ENCODE measurements at regions not wholly inside any gene's neighbourhood (a gene's known extent, or its start where the extent isn't known, plus 50 kb on each side); places are given as distances from the start of the nearest gene placed in this dataset.

DNA sequence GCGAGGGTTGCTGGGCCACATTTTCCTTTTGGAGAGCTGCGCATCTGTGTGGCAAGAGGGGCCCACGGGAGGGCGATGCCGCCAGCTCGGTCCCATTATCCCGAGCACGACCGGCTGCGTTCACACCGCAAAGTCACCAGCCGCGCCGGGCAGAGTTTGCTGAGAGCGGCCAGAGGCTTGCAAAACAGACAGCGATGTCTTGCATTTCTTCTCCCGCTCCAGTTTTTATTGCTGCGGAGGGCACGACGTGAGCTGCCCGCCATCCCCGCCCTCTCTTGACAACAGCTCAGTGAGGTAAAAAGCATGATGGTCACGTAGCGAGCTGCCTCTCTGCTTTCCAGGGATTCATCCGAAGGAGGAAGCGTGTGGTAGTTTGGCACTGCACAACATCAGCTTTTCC lies 102.1 kb upstream of the TENM3 start:
- H3K79me2 ChIP-seq (ENCODE audit: low read length) = no peaks in the 10 kb centered on the region
- no peaks in the 10 kb centered on the region for H3K27me3 ChIP-seq (ENCODE audit: low read length)
- H2AFZ ChIP-seq (ENCODE audit: low read length) = no peak overlapping the region
- no peak overlapping the region for H3K4me2 ChIP-seq (ENCODE audit: low read depth, low read length, poor library complexity, severe bottlenecking)
- H4K20me1 ChIP-seq (ENCODE audit: insufficient read depth, low read depth, low read length) = no peaks in the 10 kb centered on the region
- H3K9ac ChIP-seq (ENCODE audit: low read length) = no peak overlapping the region
- no peaks in the 10 kb centered on the region for H3K36me3 ChIP-seq (ENCODE audit: insufficient read depth, low read length)
- no peaks in the 10 kb centered on the region for H3K9me3 ChIP-seq (ENCODE audit: low read length)
- H3K4me1 ChIP-seq (ENCODE audit: low read length) = no peaks in the 10 kb centered on the region
- no peak overlapping the region for H3K27ac ChIP-seq (ENCODE audit: low read length)
- H3K9me2 ChIP-seq (replicated peaks; ENCODE audit: insufficient read depth, low read length) = no peaks in the 10 kb centered on the region
- DNase-seq = no peak
- H3K4me3 ChIP-seq (ENCODE audit: low read length) = no peak overlapping the region

DNA sequence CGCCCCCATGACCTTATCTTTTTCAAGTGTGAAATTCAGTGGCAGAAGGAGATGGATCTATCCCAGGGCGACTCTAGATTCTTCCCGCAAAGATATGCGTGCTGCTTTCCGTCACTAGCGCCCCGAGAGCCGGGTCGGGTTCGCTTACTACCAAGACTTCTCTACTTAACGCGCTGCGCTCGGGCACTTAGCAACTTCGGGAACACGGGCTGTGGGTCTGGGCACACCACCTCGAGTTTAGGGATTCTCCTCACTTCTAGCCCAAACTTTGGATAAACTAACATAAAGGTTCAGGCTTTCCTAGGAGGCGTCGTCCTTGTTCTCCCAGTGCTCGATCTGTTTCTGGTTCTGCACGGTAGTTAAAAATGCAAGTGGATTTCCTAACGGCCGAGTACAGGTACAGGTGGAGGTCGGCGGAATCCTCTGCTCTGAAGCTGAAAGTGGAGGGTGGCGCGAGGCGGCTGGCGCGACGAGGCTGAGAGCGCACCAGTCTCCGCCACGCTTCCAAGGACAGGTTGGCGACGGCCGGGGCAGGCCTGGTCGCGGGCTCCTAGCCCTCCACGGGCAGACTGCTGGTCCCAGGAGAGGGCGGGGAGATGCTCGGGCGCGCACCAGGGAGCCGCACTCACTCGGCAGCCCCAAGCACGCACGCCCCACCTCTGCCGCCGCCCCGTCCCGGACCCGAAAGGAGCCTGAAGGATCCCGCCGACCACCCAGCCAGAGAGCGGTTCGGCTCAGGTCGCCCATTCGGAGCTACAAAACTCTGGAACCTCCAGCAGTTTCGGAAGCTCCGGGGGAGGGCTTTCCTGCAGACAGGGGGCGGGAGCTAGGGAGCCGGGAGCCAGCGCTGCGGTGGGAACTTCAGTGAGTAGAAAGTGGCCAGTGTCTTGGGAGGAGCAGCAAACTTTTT lies 100.8 kb upstream of the TENM3 start:
- Histone ChIP-seq H3K27me3 (ENCODE audit: low read length) (no peaks in the 10 kb centered on the region), H3K4me1 (ENCODE audit: low read length) (no peaks in the 10 kb centered on the region), H4K20me1 (ENCODE audit: insufficient read depth, low read depth, low read length) (no peaks in the 10 kb centered on the region), H3K27ac (ENCODE audit: low read length) (no peak overlapping the region), H3K9ac (ENCODE audit: low read length) (no peak overlapping the region), H3K9me2 (replicated peaks; ENCODE audit: insufficient read depth, low read length) (no peaks in the 10 kb centered on the region), H3K4me3 (ENCODE audit: low read length) (no peak overlapping the region), H3K4me2 (ENCODE audit: low read depth, low read length, poor library complexity, severe bottlenecking) (no peak overlapping the region), H2AFZ (ENCODE audit: low read length) (no peak overlapping the region), H3K79me2 (ENCODE audit: low read length) (no peaks in the 10 kb centered on the region), H3K9me3 (ENCODE audit: low read length) (no peaks in the 10 kb centered on the region), H3K36me3 (ENCODE audit: insufficient read depth, low read length) (no peaks in the 10 kb centered on the region)
- DNase-seq = no peak

DNA sequence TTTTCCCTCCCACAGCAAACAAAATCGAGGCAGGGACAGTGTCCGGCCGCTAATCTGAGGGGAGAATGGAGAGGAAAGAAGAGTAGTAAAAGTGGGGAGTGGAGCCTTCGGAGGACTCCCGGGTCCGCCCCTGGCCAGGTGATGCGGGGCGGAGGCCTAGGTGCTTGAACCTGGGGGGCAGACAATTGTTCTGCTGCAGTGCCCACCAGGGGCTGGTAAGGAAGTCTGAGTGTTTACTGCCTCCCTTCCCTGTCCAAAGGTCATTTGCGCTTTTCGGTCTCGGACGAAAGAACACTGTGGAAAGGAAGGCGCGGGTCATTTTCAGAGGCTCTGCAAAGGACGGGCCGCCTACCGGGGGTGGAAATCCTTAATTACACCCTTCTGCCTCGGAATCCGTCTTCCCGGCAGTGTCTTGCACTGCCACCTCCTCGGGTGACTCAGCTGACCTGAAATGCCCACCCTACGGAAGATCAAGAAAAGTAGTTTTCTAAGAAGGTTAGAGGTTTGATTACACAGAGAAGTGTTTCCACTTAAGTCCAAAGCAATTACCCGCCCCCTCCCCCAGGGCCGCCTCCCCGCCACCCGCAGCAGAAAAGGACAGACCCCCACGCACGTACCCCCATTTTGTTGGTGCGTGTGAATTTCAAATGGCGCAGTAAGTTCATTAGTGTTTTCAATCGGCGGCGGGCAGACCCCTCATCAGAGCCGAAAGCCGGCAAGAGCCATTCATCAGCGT lies 99.9 kb upstream of the TENM3 start:
- Histone ChIP-seq H3K4me2 (ENCODE audit: low read depth, low read length, poor library complexity, severe bottlenecking) (no peak overlapping the region), H3K4me1 (ENCODE audit: low read length) (no peaks in the 10 kb centered on the region), H4K20me1 (ENCODE audit: insufficient read depth, low read depth, low read length) (no peaks in the 10 kb centered on the region), H3K9me2 (replicated peaks; ENCODE audit: insufficient read depth, low read length) (no peaks in the 10 kb centered on the region), H3K36me3 (ENCODE audit: insufficient read depth, low read length) (no peaks in the 10 kb centered on the region), H3K9me3 (ENCODE audit: low read length) (no peaks in the 10 kb centered on the region), H3K27ac (ENCODE audit: low read length) (no peak overlapping the region), H3K9ac (ENCODE audit: low read length) (no peak overlapping the region), H2AFZ (ENCODE audit: low read length) (no peak overlapping the region), H3K4me3 (ENCODE audit: low read length) (no peak overlapping the region), H3K79me2 (ENCODE audit: low read length) (no peaks in the 10 kb centered on the region), H3K27me3 (ENCODE audit: low read length) (no peaks in the 10 kb centered on the region)
- DNase-seq = no peak

DNA sequence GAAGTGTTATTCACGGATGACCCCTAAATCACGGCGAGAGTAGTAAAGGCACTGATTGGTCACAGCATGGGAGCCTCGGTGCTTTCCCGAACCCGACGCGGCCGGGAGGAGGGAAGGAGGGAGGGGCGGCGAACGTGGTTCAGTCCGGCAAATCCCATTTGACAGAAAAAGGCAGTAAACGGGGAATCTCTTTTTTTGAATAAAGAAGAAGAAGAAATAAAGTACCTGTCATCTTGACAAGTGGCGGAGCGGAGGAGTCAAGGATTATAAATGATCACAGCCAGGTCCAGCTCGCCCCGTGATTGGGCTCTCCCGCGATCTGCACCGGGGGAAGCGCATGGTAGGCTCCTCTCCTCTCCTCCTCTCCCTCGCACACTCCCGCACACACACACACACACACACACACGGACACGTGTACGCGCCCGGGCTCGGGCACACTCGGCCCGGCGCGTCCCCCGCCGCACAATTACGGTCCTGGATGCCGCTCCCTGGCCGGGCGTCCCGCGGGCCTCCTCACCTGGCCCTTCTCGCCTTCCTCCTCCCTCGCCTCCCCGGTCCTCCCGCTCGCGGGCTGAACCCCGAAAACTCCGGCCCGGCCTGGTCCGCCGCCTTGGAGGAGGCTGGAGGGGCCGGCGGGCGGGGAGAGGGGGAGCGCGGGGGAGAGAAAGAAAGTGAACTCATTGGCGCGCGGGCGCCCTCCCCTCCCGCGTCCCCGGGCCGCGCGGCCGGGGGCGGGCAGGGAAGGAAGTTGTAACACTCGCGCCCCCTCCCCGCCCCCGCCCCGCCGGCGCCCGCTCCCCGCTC lies 99.2 kb upstream of the TENM3 start:
- H3K36me3 ChIP-seq (ENCODE audit: insufficient read depth, low read length) = no peaks in the 10 kb centered on the region
- H3K9me3 ChIP-seq (ENCODE audit: low read length) = no peaks in the 10 kb centered on the region
- no peaks in the 10 kb centered on the region for H3K79me2 ChIP-seq (ENCODE audit: low read length)
- H3K4me2 ChIP-seq (ENCODE audit: low read depth, low read length, poor library complexity, severe bottlenecking) = no peak overlapping the region
- H2AFZ ChIP-seq (ENCODE audit: low read length) = no peak overlapping the region
- H3K9ac ChIP-seq (ENCODE audit: low read length) = no peak overlapping the region
- DNase-seq = no peak
- H3K9me2 ChIP-seq (replicated peaks; ENCODE audit: insufficient read depth, low read length) = no peaks in the 10 kb centered on the region
- no peaks in the 10 kb centered on the region for H4K20me1 ChIP-seq (ENCODE audit: insufficient read depth, low read depth, low read length)
- no peaks in the 10 kb centered on the region for H3K4me1 ChIP-seq (ENCODE audit: low read length)
- no peak overlapping the region for H3K4me3 ChIP-seq (ENCODE audit: low read length)
- H3K27me3 ChIP-seq (ENCODE audit: low read length) = no peaks in the 10 kb centered on the region
- no peak overlapping the region for H3K27ac ChIP-seq (ENCODE audit: low read length)

DNA sequence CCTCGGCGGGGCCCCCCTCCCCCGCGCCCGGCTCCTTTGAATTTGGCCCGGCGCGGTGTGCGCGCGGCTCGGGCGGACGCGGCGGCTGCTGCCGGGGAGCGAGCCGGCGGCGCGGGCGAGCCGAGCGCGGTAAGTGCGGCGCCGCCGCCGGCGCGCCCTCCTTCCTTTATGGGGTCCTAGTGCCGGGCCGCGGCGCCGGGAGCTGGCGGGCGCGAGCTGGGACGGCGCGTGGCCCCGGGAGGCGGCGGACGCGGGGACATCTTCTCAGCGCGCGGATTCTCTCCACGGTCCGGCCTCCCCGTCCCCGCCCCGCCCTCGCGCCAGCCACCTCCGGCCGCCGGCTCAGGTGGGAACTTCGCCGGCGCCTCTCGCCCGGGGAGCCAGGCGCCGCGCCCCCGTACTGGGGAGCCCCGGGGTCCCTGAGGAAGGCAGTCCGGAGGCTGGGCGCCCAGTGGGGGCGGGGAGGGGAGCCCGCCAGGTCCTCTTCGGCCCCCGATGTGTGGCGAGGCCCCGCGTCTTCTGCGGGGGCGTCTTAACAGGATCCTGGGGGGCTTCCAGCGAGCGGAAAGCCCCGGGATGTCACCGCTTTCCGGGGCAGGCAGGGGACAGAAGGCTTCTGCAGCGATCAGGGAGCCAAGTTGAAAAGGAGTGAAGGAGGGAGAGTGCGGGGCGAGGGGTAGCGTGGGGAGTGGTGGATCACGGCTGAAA lies 98.4 kb upstream of the TENM3 start:
- Histone ChIP-seq H2AFZ (ENCODE audit: low read length) (no peak overlapping the region), H3K27me3 (ENCODE audit: low read length) (no peaks in the 10 kb centered on the region)

DNA sequence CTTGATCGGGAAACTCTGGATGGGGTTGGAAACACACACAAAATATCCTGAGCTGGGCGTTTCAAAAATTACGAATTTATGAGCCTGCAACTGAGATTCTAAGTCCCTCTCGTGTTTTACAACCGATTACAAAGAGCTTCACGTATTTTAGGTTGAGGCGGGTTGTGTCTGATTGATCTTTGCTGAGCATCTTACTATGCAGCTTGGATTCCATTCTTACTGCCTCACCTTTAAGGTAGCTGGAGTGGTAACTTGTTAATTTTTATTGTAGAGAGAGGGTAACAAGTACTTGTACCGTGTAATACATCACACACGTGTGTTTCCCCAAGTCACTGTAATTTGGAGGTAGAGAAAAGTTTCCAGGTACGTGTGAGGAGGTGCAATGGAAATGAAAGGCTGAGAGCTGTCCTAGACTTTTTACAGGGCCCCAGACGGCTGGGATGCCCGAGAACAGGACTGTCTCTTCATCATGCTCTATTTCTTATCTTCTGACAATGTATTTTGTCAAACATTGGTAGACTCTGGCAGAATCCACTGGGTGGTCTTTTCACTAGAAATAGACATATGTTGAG lies 97.8 kb upstream of the TENM3 start:
- Histone ChIP-seq H3K4me2 (ENCODE audit: low read depth, low read length, poor library complexity, severe bottlenecking) (no peak overlapping the region), H3K79me2 (ENCODE audit: low read length) (no peaks in the 10 kb centered on the region), H2AFZ (ENCODE audit: low read length) (no peak overlapping the region), H4K20me1 (ENCODE audit: insufficient read depth, low read depth, low read length) (no peaks in the 10 kb centered on the region), H3K9ac (ENCODE audit: low read length) (no peak overlapping the region), H3K9me3 (ENCODE audit: low read length) (no peaks in the 10 kb centered on the region), H3K4me3 (ENCODE audit: low read length) (no peak overlapping the region), H3K4me1 (ENCODE audit: low read length) (no peaks in the 10 kb centered on the region), H3K36me3 (ENCODE audit: insufficient read depth, low read length) (no peaks in the 10 kb centered on the region), H3K9me2 (replicated peaks; ENCODE audit: insufficient read depth, low read length) (no peaks in the 10 kb centered on the region), H3K27ac (ENCODE audit: low read length) (no peak overlapping the region), H3K27me3 (ENCODE audit: low read length) (no peaks in the 10 kb centered on the region)
- DNase-seq = no peak

More for the DNA sequence above, 98.4 kb upstream of the TENM3 start:
- H3K9ac ChIP-seq (ENCODE audit: low read length) = no peak overlapping the region
- H3K27ac ChIP-seq (ENCODE audit: low read length) = no peak overlapping the region
- H3K36me3 ChIP-seq (ENCODE audit: insufficient read depth, low read length) = no peaks in the 10 kb centered on the region
- DNase-seq = no peak
- no peak overlapping the region for H3K4me3 ChIP-seq (ENCODE audit: low read length)
- H3K9me3 ChIP-seq (ENCODE audit: low read length) = no peaks in the 10 kb centered on the region
- no peaks in the 10 kb centered on the region for H3K9me2 ChIP-seq (replicated peaks; ENCODE audit: insufficient read depth, low read length)
- no peaks in the 10 kb centered on the region for H3K4me1 ChIP-seq (ENCODE audit: low read length)
- H3K4me2 ChIP-seq (ENCODE audit: low read depth, low read length, poor library complexity, severe bottlenecking) = no peak overlapping the region
- H3K79me2 ChIP-seq (ENCODE audit: low read length) = no peaks in the 10 kb centered on the region
- no peaks in the 10 kb centered on the region for H4K20me1 ChIP-seq (ENCODE audit: insufficient read depth, low read depth, low read length)

DNA sequence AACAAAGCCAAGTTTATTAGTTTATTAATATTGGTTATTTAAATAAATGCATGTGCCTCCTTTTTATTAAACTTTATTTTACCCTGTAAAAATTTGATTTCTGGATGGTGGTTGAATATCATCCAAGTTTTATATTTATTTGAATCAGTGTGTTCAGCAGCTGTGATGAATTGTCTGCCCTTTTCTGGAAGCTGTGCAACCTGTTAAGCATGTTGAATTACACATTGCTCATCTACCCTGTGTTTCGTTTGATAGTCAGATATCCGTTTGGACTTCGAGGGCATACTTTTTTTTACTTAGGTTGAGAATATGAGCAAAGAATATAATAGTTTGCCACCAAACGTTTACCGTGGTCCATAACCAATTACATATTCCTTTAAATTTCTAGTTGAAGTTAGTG lies 95.8 kb upstream of the TENM3 start:
- H3K79me2 ChIP-seq (ENCODE audit: low read length) = no peaks in the 10 kb centered on the region
- no peaks in the 10 kb centered on the region for H3K4me1 ChIP-seq (ENCODE audit: low read length)
- no peaks in the 10 kb centered on the region for H3K9me2 ChIP-seq (replicated peaks; ENCODE audit: insufficient read depth, low read length)
- H3K27me3 ChIP-seq (ENCODE audit: low read length) = no peaks in the 10 kb centered on the region
- no peak overlapping the region for H3K4me2 ChIP-seq (ENCODE audit: low read depth, low read length, poor library complexity, severe bottlenecking)
- no peak for DNase-seq
- no peak overlapping the region for H3K4me3 ChIP-seq (ENCODE audit: low read length)
- no peaks in the 10 kb centered on the region for H3K36me3 ChIP-seq (ENCODE audit: insufficient read depth, low read length)
- no peaks in the 10 kb centered on the region for H4K20me1 ChIP-seq (ENCODE audit: insufficient read depth, low read depth, low read length)
- H2AFZ ChIP-seq (ENCODE audit: low read length) = no peak overlapping the region
- H3K9ac ChIP-seq (ENCODE audit: low read length) = no peak overlapping the region
- H3K27ac ChIP-seq (ENCODE audit: low read length) = no peak overlapping the region
- no peaks in the 10 kb centered on the region for H3K9me3 ChIP-seq (ENCODE audit: low read length)
